IMR-90 (cell line): ENCODE measurements at regions not wholly inside any gene's neighbourhood (a gene's known extent, or its start where the extent isn't known, plus 50 kb on each side); places are given as distances from the start of the nearest gene placed in this dataset.
A peak's percentile ranks its signal among the peaks of the same experiment; 100 is the strongest.

ENCODE experiments used
- ATAC-seq: fragments of 200-7000 bp; cut with Tn5 transposase; 2 replicates; pipeline ENCODE4 v1.9.1; 2020; ENCODE audit warnings: low read depth, mild to moderate bottlenecking, moderate library complexity
- BruUV-seq: library from RNA; stranded (reverse); fragments of 400-500 nt; replicated peaks from 2 replicates; lab custom pipeline; 2021; lab: Mats Ljungman, UMichigan
- CTCF ChIA-PET: fragments of 300-600 bp; formaldehyde crosslinking; extraction: SDS; loops from one replicate; lab custom pipeline; 2021; ENCODE audit warnings: antibody characterized with exemption; lab: Yijun Ruan, JAX
- POLR2A ChIA-PET: fragments of 300-600 bp; sonication (Branson Sonifier 250); formaldehyde crosslinking; loops from one replicate; lab custom pipeline; 2022; ENCODE audit warnings: antibody characterized with exemption; ENCODE audit not compliant: unreplicated experiment; lab: Charles Lee
- DNase-seq: peaks from one replicate; pipeline ENCODE4 v3.0.0; 2013
- H2AFZ ChIP-seq: replicated peaks from 2 replicates; pipeline ENCODE3; 2013; ENCODE audit warnings: low read length, mild to moderate bottlenecking; ENCODE audit not compliant: poor library complexity
- H2AK5ac ChIP-seq: 2 replicates; pipeline ENCODE4 v1.6.1; 2013; ENCODE audit warnings: low read depth, low read length, inconsistent platforms
- H2AK9ac ChIP-seq: replicated peaks from 2 replicates; pipeline ENCODE3; 2013; ENCODE audit warnings: mild to moderate bottlenecking, low read depth, low read length, moderate library complexity; ENCODE audit not compliant: poor library complexity
- H2BK120ac ChIP-seq: 2 replicates; pipeline ENCODE4 v1.6.1; 2013; ENCODE audit warnings: low read depth, low read length, inconsistent platforms
- H2BK15ac ChIP-seq: 3 replicates; pipeline ENCODE4 v1.6.1; 2013; ENCODE audit warnings: low read depth, low read length, inconsistent platforms
- H2BK20ac ChIP-seq: 2 replicates; pipeline ENCODE4 v1.6.1; 2013; ENCODE audit warnings: low read depth, mild to moderate bottlenecking, inconsistent platforms, low read length, moderate library complexity
- H2BK5ac ChIP-seq: 2 replicates; pipeline ENCODE4 v1.6.1; 2013; ENCODE audit warnings: mild to moderate bottlenecking, low read depth, low read length, inconsistent platforms; ENCODE audit not compliant: poor library complexity, severe bottlenecking
- H3K14ac ChIP-seq: replicated peaks from 2 replicates; pipeline ENCODE4 v1.6.1; 2013; ENCODE audit warnings: low read depth, low read length, inconsistent platforms
- H3K18ac ChIP-seq: 2 replicates; pipeline ENCODE4 v1.6.1; 2013; ENCODE audit warnings: low read depth, low read length, control low read depth
- H3K23ac ChIP-seq: 2 replicates; pipeline ENCODE4 v1.6.1; 2013; ENCODE audit warnings: low read depth, low read length, inconsistent platforms
- H3K27ac ChIP-seq: 2 replicates; pipeline ENCODE4 v1.5.1; 2013; ENCODE audit warnings: mild to moderate bottlenecking, control low read depth, low read length; ENCODE audit not compliant: insufficient read depth
- H3K27me3 ChIP-seq: 2 replicates; pipeline ENCODE4 v1.6.1; 2013; ENCODE audit warnings: low read length; ENCODE audit not compliant: control insufficient read depth, insufficient read depth
- H3K36me3 ChIP-seq: 2 replicates; pipeline ENCODE4 v1.6.1; 2013; ENCODE audit warnings: low read length, mixed read lengths; ENCODE audit not compliant: control insufficient read depth, insufficient read depth
- H3K4ac ChIP-seq: 2 replicates; pipeline ENCODE4 v1.6.1; 2013; ENCODE audit warnings: low read depth, low read length, inconsistent platforms
- H3K4me1 ChIP-seq: 2 replicates; pipeline ENCODE4 v1.6.1; 2013; ENCODE audit warnings: low read length, mixed read lengths; ENCODE audit not compliant: control insufficient read depth, insufficient read depth
- H3K4me2 ChIP-seq: 2 replicates; pipeline ENCODE4 v1.6.1; 2013; ENCODE audit warnings: low read depth, mild to moderate bottlenecking, control low read depth, low read length, moderate library complexity
- H3K4me3 ChIP-seq: 2 replicates; pipeline ENCODE4 v1.5.1; 2013; ENCODE audit warnings: low read depth, mild to moderate bottlenecking, control low read depth, low read length, moderate library complexity; ENCODE audit not compliant: insufficient read depth
- H3K56ac ChIP-seq: 2 replicates; pipeline ENCODE4 v1.6.1; 2013; ENCODE audit warnings: low read length, inconsistent platforms; ENCODE audit not compliant: insufficient read depth; ENCODE audit errors: extremely low read depth
- H3K79me1 ChIP-seq, 2 experiments: 2 replicates each; pipeline ENCODE4 v1.6.1; 2013; ENCODE audit warnings: low read length in 2 of 2, inconsistent platforms in 1 of 2, low read depth in 1 of 2
- H3K9ac ChIP-seq: 2 replicates; pipeline ENCODE4 v1.6.1; 2013; ENCODE audit warnings: low read depth, low read length, control low read depth
- H3K9me1 ChIP-seq: 2 replicates; pipeline ENCODE4 v1.6.1; 2013; ENCODE audit warnings: low read length, inconsistent platforms; ENCODE audit not compliant: insufficient read depth
- H3K9me3 ChIP-seq: 2 replicates; pipeline ENCODE4 v1.6.1; 2013; ENCODE audit warnings: low read length; ENCODE audit not compliant: control insufficient read depth, insufficient read depth
- H4K20me1 ChIP-seq: 2 replicates; pipeline ENCODE4 v1.6.1; 2013; ENCODE audit warnings: low read length, inconsistent platforms; ENCODE audit not compliant: insufficient read depth
- H4K5ac ChIP-seq: 2 replicates; pipeline ENCODE4 v1.6.1; 2013; ENCODE audit warnings: mild to moderate bottlenecking, low read depth, low read length, control low read depth
- H4K8ac ChIP-seq, 2 experiments: 2 replicates each; pipeline ENCODE4 v1.6.1; 2013; ENCODE audit warnings: low read depth in 2 of 2, low read length in 2 of 2, control low read depth in 1 of 2, inconsistent platforms in 1 of 2
- H4K91ac ChIP-seq: 2 replicates; pipeline ENCODE4 v1.6.1; 2013; ENCODE audit warnings: low read depth, low read length, inconsistent platforms; ENCODE audit not compliant: insufficient read depth
- BHLHE40 ChIP-seq: fragments of 150-350 bp; IDR thresholded peaks from 2 replicates; pipeline ENCODE4 v1.6.1; 2016; ENCODE audit warnings: mild to moderate bottlenecking, low read depth, low read length
- MAFK ChIP-seq: IDR thresholded peaks from 2 replicates; pipeline ENCODE4 v1.6.1; 2012; ENCODE audit warnings: low read depth, low read length, improper control_type of control experiment
- MXI1 ChIP-seq: IDR thresholded peaks from 2 replicates; pipeline ENCODE4 v1.6.1; 2012; ENCODE audit warnings: low read depth, mild to moderate bottlenecking, low read length, moderate library complexity, borderline replicate concordance
- POLR2A ChIP-seq: IDR thresholded peaks from 2 replicates; pipeline ENCODE4 v1.6.1; 2012; ENCODE audit warnings: mild to moderate bottlenecking, low read depth, low read length
- RCOR1 ChIP-seq: IDR thresholded peaks from 2 replicates; pipeline ENCODE4 v1.6.1; 2012; ENCODE audit warnings: mild to moderate bottlenecking, low read length, improper control_type of control experiment; ENCODE audit not compliant: insufficient replicate concordance
- WGBS, 2 experiments: methylation state at CpG; one replicate each; pipeline versions ENCODE4 v1.1.5 to v1.1.7; 2013; ENCODE audit warnings: missing lambda C conversion rate in 2 of 2; ENCODE audit not compliant: insufficient read length in 1 of 2; ENCODE audit errors: extremely low coverage in 2 of 2; 5-methylcytosine and 5-hydroxymethylcytosine counted together
- dilution Hi-C: fragments of 300-500 bp; cut with HindIII; formaldehyde crosslinking; loops from one replicate; pipeline ENCODE4 v1.14.3; 2018; ENCODE audit warnings: low sequenced_read_pairs; ENCODE audit not compliant: unreplicated experiment
- in situ Hi-C: fragments of 300-500 bp; cut with MboI; formaldehyde crosslinking; loops from 3 replicates; pipeline ENCODE4 v1.14.3; 2019; ENCODE audit warnings: low sequenced_read_pairs, inconsistent platforms, mixed read lengths
- intact Hi-C: fragments of 100-400 bp; cut with micrococcal nuclease; formaldehyde crosslinking; loops from 2 replicates; pipeline ENCODE4 v1.10.0; 2022

- TF ChIP-seq MXI1 = no peak
- TF ChIP-seq BHLHE40 = no peak
- no peak for TF ChIP-seq POLR2A
These were observed 53.9 kb downstream of the CEBPB start (continued) for GRCh38 chr20:50244352-50245149.

DNA sequence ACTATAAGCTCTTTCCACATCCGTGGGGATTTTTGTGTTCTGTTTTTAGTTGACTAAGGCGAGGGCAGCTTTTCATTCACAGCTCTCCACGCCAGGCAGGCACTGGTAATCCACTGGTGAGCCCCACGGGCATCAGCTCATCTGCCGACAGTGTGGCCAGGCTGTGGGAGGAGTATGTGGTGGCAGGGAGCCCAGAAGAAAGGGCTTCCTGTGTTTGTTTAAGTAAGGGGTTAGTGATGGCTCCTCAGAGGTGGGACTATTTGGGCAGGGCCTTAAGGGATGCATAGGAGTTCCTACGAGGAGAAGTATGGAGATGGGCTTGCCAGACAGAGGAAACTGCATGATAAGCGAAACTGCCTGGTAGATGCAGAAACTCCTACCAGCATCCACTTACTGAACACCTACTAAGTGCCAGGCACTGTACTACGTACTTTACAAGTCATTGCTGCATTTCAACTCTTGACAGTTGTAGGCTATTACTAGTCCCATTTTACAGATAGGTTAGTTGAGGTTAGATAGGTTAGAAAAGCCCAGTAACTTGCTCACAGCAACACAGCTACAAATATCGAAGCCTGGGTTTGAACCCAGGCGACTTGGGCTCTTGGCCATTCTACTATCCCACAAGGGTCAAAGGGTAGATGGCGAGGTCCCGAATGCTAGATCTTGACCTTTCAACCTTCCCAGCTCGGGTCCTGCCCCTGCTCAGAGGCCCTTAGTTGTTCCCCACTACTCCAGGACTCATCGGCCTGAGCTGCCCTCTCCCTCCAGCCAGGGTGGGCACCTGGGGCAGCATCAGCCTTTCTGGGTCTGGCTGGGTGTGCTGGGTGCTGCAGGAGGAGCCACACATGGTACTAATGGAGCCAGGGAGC, 55.1 kb downstream of the CEBPB start:
- intact Hi-C loops (no loop called here), in situ Hi-C loops (no loop called here), dilution Hi-C loops (no loop called here)
- POLR2A ChIA-PET = no interaction called here
- H3K4me1 ChIP-seq = peaks cover 7% of the 10 kb centered on the region
- no peak overlapping the region for H3K23ac ChIP-seq
- no peaks in the 10 kb centered on the region for H3K36me3 ChIP-seq
- H2AFZ ChIP-seq = peak overlapping the region; percentile 50
- no peak overlapping the region for H3K9ac ChIP-seq
- peak overlapping the region in 1 of 2 experiments; percentile 47; a peak in 1 of 4 replicates for H4K8ac ChIP-seq
- peak overlapping the region; percentile 18; the same call in 1 of the 2 replicates for H4K5ac ChIP-seq
- H2AK9ac ChIP-seq = peak overlapping the region; percentile 47
- TF ChIP-seq MXI1 = no peak
- TF ChIP-seq MAFK = peak; percentile 47; the same call in 1 of the 2 replicates
- peak; percentile 82 for TF ChIP-seq RCOR1
- no peaks in the 10 kb centered on the region for H3K9me3 ChIP-seq
- no peaks in the 10 kb centered on the region for H3K27me3 ChIP-seq
- BruUV-seq = no TSS peak
- peak overlapping the region; percentile 73; the same call in 1 of the 2 replicates for H2BK20ac ChIP-seq
- CTCF ChIA-PET = interaction anchor here (0.7 to 1.4 kb wide), 2 partner anchors 21 to 63 kb away, joined by 4 read pairs; no protein-coding TSS in a partner anchor
- peak overlapping the region; percentile 12; the same call in 1 of the 2 replicates for H3K27ac ChIP-seq
- peak overlapping the region; percentile 16 for H4K91ac ChIP-seq
- H3K4me2 ChIP-seq = no peak overlapping the region
- peaks cover 9% of the 10 kb centered on the region for H3K9me1 ChIP-seq
- H3K4me3 ChIP-seq = no peak overlapping the region
- H3K56ac ChIP-seq = no peak overlapping the region
- peaks cover 0 to 3% of the 10 kb centered on the region in 2 experiments; a peak in 1 of 4 replicates for H3K79me1 ChIP-seq
- peak overlapping the region; percentile 51 for H2BK5ac ChIP-seq
- 100% methylated on average over 1 of the region's 14 CpGs; no CpG with 5 or more reads in 1 of the 2 experiments for WGBS, 2 experiments
- H2AK5ac ChIP-seq = peak overlapping the region; percentile 74; the same call in 1 of the 2 replicates
- peak overlapping the region; percentile 67; the same call in 2 of the 3 replicates for H2BK15ac ChIP-seq
- DNase-seq (peak; percentile 85), ATAC-seq (peak; percentile 80)
- no peaks in the 10 kb centered on the region for H4K20me1 ChIP-seq
- H2BK120ac ChIP-seq = peak overlapping the region; percentile 87
- H3K14ac ChIP-seq = no peak overlapping the region; the same call in 1 of the 2 replicates
- H3K4ac ChIP-seq = peak overlapping the region; percentile 87
- H3K18ac ChIP-seq = peak overlapping the region; percentile 33; the same call in 1 of the 2 replicates
